Mucosa of rectum (tissue), 2 donors: ENCODE measurements at regions not wholly inside any gene's neighbourhood (a gene's known extent, or its start where the extent isn't known, plus 50 kb on each side); places are given as distances from the start of the nearest gene placed in this dataset.

Source experiments
- H3K27ac ChIP-seq, 2 donors: one replicate each; pipeline ENCODE4 v1.7.0; 2013; ENCODE audit warnings: inconsistent platforms in 2 of 2, low read depth in 2 of 2, low read length in 2 of 2
- H3K27me3 ChIP-seq, 2 donors: one replicate each; pipeline ENCODE4 v1.7.0; 2013; ENCODE audit warnings: low read length in 2 of 2; ENCODE audit not compliant: control insufficient read depth in 2 of 2, insufficient read depth in 2 of 2
- H3K36me3 ChIP-seq, 2 donors: one replicate each; pipeline ENCODE4 v1.7.0; 2013; ENCODE audit warnings: low read length in 2 of 2; ENCODE audit not compliant: control insufficient read depth in 2 of 2, insufficient read depth in 2 of 2
- H3K4me1 ChIP-seq, 2 donors: one replicate each; pipeline ENCODE4 v1.7.0; 2013; ENCODE audit warnings: low read length in 2 of 2, mild to moderate bottlenecking in 1 of 2; ENCODE audit not compliant: control insufficient read depth in 2 of 2, insufficient read depth in 2 of 2
- H3K4me3 ChIP-seq, 2 donors: one replicate each; pipeline ENCODE4 v1.7.0; 2013; ENCODE audit warnings: low read length in 2 of 2
- H3K9ac ChIP-seq, 2 donors: one replicate each; pipeline ENCODE4 v1.7.0; 2013; ENCODE audit warnings: low read length in 2 of 2, low read depth in 1 of 2, mild to moderate bottlenecking in 1 of 2
- H3K9me3 ChIP-seq, 2 donors: one replicate each; pipeline ENCODE4 v1.7.0; 2013; ENCODE audit warnings: low read length in 2 of 2; ENCODE audit not compliant: control insufficient read depth in 2 of 2
- donor health status: healthy.
- donor health status: Normal muscosa, but diverticular disease.

- Histone ChIP-seq H3K4me3 (no peak overlapping the region), H3K27ac (no peak overlapping the region), H3K4me1 (no peaks in the 10 kb centered on the region), H3K36me3 (no peaks in the 10 kb centered on the region), H3K27me3 (no peaks in the 10 kb centered on the region), H3K9ac (no peak overlapping the region), H3K9me3 (no peaks in the 10 kb centered on the region)
Observed at GRCh38 chr20:57805747-57806146, 95.9 kb upstream of the PMEPA1 start.

GRCh38 chr20:57804470-57805250, 94.8 kb upstream of the PMEPA1 start:
- Histone ChIP-seq H3K27me3 (no peaks in the 10 kb centered on the region), H3K36me3 (no peaks in the 10 kb centered on the region), H3K9ac (no peak overlapping the region), H3K4me1 (no peaks in the 10 kb centered on the region), H3K27ac (no peak overlapping the region), H3K4me3 (no peak overlapping the region), H3K9me3 (no peaks in the 10 kb centered on the region)

GRCh38 chr20:57803508-57804005, 93.7 kb upstream of the PMEPA1 start:
- H3K9ac ChIP-seq = no peak overlapping the region
- no peak overlapping the region for H3K27ac ChIP-seq
- H3K36me3 ChIP-seq = no peaks in the 10 kb centered on the region
- H3K4me3 ChIP-seq = no peak overlapping the region
- no peaks in the 10 kb centered on the region for H3K4me1 ChIP-seq
- H3K9me3 ChIP-seq = no peaks in the 10 kb centered on the region
- H3K27me3 ChIP-seq = no peaks in the 10 kb centered on the region

DNA sequence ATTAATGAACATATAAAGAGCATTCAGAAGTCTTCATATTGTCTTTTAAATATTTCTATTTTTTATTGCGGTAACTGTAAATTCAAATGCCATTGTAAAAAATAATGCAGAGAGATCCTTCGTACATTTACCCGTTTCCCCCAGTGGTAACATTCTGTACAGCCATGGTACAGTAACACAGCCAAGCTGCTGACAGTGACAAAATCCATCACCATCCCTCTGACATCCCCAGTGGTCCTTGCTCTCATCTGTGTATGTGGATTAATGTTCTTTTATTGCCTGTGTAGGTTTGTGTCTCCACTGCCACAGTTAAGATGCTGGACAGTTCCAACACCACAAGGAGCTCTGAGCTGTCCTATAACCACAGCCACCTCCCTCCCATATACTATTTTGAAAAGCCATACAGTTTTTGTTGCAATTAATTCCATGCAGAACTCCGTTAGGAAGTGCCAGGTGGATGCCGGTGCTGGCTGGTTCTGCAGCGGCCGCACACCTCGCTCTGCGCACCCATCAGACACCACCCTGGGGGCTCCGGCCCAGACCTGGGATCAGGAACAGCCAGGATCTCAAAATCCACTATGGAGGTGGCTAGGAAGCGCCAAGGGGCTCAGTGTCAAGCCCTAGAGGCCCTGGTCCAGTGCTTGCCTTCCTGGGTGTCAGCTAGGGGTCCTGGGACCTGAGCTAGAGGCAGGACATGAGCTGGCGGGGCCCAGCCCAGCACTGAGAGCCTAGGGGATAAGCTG, 93.1 kb upstream of the PMEPA1 start:
- H3K9ac ChIP-seq = no peak overlapping the region
- H3K27ac ChIP-seq = no peak overlapping the region
- no peaks in the 10 kb centered on the region for H3K36me3 ChIP-seq
- H3K4me3 ChIP-seq = no peak overlapping the region
- no peaks in the 10 kb centered on the region for H3K4me1 ChIP-seq
- no peaks in the 10 kb centered on the region for H3K27me3 ChIP-seq
- no peaks in the 10 kb centered on the region for H3K9me3 ChIP-seq

DNA sequence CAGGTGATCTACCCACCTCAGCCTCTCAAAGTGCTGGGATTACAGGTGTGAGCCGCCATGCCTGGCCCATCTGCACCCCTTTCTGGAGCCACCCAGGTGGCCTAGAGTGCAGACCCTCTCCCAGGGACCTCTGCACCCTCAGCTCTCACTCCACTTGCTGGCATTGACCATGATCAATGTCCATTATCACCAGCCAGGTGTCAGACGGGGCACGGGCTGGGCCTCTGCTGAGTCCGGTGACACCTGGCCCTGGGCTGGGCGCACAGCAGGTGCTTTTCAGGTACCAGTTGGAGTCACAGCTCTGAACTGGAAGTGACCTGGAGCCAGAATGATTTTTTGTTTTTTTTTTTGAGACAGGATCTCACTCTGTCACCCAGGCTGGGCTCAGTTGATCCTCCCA, 91.8 kb upstream of the PMEPA1 start:
- Histone ChIP-seq H3K27ac (no peak overlapping the region), H3K4me3 (no peak overlapping the region), H3K27me3 (no peaks in the 10 kb centered on the region), H3K9ac (no peak overlapping the region), H3K9me3 (no peaks in the 10 kb centered on the region), H3K36me3 (no peaks in the 10 kb centered on the region), H3K4me1 (no peaks in the 10 kb centered on the region)

DNA sequence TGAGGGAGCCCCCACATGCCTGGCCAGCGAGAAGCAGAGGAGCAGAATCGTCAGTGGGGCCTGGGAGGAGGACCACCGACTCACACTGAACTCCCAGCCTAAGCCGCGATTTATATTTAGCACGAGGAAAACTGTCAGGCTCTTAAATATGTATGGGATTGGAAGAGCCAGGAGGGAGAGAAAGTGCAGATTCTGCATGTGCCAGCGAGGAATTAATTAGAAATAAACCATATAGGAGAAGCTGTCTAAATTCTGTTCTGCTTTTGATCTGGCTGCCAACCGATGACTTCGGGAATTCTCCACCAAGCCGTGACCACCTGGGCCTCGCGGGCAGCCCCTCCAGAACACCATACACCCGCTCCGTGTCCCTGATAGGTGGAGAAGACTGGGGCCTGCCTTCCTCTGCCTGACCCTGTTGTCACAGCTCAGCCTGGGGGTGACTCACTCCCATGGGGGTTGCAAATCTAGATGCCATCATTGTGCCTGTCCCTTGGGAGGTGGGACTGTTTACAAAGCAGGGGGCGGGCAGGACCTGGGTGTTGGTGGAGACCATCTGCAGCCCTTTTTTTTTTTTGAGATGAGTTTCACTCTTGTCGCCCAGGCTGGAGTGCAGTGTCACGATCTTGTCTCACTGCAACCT, 91.1 kb upstream of the PMEPA1 start:
- no peaks in the 10 kb centered on the region for H3K4me1 ChIP-seq
- no peaks in the 10 kb centered on the region for H3K27me3 ChIP-seq
- H3K9me3 ChIP-seq = no peaks in the 10 kb centered on the region
- H3K4me3 ChIP-seq = no peak overlapping the region
- H3K36me3 ChIP-seq = no peaks in the 10 kb centered on the region
- H3K9ac ChIP-seq = no peak overlapping the region
- no peak overlapping the region for H3K27ac ChIP-seq

DNA sequence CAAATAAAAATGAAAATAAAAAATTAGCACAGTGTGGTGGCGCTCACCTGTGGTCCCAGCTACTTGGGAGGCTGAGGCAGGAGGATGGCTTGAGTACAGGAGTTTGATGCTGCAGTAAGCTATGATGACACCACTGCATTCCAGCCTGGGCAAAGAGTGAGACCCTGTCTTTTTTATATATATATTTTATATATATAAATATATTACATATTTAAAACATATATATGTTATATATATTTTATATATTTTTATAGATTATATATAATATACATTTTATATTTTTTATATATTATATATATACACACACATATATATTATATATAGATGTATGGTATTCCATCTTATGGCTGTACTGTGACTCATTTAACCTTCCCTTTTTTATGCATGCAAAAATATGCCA, 87.6 kb upstream of the PMEPA1 start:
- H3K27ac ChIP-seq = no peak overlapping the region
- H3K36me3 ChIP-seq = no peaks in the 10 kb centered on the region
- no peaks in the 10 kb centered on the region for H3K4me1 ChIP-seq
- no peak overlapping the region for H3K9ac ChIP-seq
- no peaks in the 10 kb centered on the region for H3K9me3 ChIP-seq
- H3K4me3 ChIP-seq = no peak overlapping the region
- no peaks in the 10 kb centered on the region for H3K27me3 ChIP-seq

- H3K4me3 ChIP-seq = no peak overlapping the region
- H3K9ac ChIP-seq = no peak overlapping the region
- H3K4me1 ChIP-seq = no peaks in the 10 kb centered on the region
- H3K9me3 ChIP-seq = no peaks in the 10 kb centered on the region
- no peaks in the 10 kb centered on the region for H3K27me3 ChIP-seq
- H3K36me3 ChIP-seq = no peaks in the 10 kb centered on the region
- no peak overlapping the region for H3K27ac ChIP-seq
Observed at GRCh38 chr20:57795977-57796560, 86.3 kb upstream of the PMEPA1 start.

- no peak overlapping the region for H3K9ac ChIP-seq
- no peaks in the 10 kb centered on the region for H3K27me3 ChIP-seq
- H3K27ac ChIP-seq = no peak overlapping the region
- no peaks in the 10 kb centered on the region for H3K36me3 ChIP-seq
- no peaks in the 10 kb centered on the region for H3K4me1 ChIP-seq
- no peak overlapping the region for H3K4me3 ChIP-seq
- H3K9me3 ChIP-seq = no peaks in the 10 kb centered on the region
Observed at GRCh38 chr20:57795342-57795697, 85.5 kb upstream of the PMEPA1 start.
